HG02588 (cell line): ENCODE measurements at regions not wholly inside any gene's neighbourhood (a gene's known extent, or its start where the extent isn't known, plus 50 kb on each side); places are given as distances from the start of the nearest gene placed in this dataset.
"Not testable (repeated sequence)": the region's sequence is repeated elsewhere in the genome, so short reads cannot be mapped to it uniquely, and the experiment has no call there.

Experiments
- ATAC-seq: cut with Tn5 transposase; IDR thresholded peaks from one replicate; pipeline ENCODE4 v1.9.1; 2021; ENCODE audit warnings: mild to moderate bottlenecking, moderate library complexity; ENCODE audit not compliant: unreplicated experiment

DNA sequence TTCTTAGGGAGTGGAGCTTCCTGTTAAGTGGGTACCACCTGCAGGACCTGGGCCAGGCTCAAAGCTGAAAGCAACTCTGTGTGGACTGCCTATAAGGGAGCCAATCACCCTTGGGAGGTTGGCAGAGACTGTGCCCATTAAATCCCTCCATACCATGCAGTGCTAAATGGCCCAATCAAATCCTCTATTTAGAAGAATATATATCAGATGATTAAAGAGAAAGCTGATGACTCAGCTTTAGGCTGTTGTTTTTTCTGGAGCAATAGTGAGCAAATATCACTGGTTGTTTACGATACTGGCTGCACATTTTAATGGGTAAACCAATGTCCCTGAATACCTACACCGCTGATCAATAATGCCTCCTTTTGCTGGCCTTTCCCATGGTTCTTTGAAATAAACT, 101.3 kb downstream of the TMX1 start:
- ATAC-seq = no peak

DNA sequence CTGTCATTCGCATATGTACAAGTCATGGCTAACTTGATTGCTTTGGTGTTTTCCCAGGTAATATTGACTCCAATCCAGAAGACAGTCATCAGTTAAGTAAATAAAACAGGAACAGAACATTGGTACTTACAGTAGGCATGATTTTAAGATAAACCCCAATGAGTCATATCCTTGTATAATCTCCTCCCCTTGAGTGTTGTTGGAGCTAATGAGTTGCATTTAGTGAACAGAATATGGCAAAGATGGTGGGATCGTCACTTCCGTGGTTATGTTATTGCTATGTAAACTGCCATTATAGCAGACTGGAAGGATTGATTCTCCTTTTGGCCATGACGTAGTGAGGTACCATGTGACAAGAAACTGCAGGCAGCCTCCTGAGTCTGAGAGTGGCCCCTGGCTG, 102.2 kb downstream of the TMX1 start:
- no peak for ATAC-seq

DNA sequence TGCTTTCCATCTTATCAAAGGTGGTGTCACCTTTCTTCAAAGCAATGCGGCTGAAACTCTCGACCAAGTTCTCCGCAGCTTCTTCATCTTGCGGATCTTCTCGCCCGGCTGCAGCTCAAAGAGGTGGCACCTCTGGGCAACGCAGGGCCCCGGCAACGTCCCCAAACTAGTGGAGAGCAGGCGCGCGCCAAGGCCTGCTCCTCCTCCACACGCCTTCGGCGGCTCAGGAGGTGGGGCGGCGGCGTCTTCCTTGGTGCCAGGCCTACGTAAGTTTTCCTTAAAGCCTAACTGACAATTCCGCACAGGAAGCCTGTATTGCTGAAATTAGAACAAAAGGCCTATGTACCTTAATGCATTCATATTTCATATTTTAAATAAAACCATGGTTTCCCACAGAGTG, 112.0 kb downstream of the TMX1 start:
- ATAC-seq = no peak

DNA sequence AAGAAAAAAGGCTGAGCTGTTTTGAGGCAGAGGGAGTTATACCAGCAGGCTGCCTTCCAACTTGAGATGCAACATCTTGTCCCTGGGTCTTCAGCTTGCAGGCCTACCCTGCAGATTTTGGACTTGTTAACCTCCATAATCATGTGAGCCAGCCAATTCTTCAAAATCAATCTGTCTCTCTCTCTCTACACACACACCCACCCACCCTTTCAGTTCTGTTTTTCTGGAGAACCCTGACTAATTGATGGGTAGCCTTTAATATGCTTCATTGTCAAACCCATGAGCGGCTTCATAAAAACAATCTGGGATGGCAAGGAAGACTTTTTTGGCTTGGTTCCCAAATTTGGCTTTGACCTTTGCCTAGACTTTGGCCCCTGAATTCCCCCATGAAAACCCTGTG, 113.9 kb downstream of the TMX1 start:
- no peak for ATAC-seq

DNA sequence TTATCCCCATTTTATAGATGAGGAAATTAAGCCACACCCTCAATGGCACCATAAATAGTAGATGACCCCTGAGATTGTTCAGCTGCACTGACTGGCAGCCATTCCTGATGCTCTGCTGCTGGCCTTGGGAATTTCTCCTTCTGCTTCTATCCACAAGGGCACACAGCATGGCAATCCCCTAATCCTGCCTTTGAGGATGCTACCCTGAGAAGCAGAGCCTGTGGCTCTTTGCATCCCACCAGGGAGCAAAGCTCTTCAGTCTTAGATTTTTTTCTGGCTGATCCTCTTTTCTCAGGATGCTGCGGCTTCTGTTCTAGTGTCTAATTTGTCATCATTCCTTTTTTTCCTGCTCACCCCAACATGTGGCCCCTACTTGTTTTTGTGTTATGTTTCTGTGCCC, 114.8 kb downstream of the TMX1 start:
- no peak for ATAC-seq

DNA sequence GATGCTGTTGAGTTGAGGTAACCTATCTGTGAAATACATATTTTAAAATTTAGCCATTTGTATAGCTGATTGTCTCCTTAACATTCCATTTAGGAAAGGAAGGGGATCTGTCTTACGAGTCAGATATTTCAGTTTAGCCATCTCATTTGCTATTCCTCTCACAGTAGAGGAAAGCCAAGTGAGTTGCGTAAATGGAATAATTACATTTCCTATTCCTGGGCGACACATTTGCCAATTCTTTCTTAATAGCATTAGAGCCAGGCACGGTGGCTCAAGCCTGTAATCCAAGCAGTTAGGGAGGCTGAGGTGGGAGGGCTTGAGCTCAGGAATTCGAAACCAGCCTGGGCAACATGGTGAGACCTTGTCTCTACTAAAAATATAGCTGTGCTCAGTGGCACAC, 116.3 kb downstream of the TMX1 start:
- ATAC-seq = no peak

DNA sequence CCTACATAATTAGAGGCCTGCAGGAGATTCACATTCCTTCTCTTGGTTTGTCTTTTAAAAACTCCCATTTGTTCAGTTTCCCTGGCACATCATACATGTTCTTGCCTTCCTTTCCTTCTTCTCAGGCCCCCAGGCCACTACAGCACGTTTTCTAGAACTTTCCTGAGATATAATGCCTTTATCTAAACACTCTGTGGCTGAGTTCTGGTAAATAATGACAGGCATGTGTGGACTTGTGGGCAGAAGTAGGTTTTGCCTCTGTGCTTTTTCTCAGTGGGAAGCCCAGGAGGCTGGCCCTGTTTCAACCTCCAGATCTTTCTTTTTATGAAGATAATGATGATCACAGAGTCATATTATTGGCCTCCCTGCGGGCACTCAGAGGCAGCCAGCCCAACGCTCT, 117.2 kb downstream of the TMX1 start:
- no peak for ATAC-seq

DNA sequence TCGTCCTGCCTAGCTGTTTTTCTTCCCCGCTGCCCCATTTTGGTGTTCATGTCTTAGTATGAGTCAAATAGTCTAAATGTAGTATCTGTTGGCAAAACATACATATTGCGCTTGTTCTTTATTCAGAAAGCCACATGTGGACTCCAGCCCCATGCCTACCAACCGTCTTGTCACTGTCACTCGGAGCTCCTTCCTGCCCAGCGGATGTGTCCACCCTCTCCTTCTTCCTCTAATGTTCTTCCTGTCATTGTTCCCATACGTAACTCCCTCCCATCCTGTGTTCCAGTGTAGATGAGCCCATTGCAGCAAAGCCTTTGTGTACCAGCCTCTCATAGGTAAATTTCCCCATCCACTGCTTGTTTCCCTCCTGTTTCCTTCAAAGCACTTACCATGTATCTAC, 120.5 kb downstream of the TMX1 start:
- ATAC-seq = no peak

DNA sequence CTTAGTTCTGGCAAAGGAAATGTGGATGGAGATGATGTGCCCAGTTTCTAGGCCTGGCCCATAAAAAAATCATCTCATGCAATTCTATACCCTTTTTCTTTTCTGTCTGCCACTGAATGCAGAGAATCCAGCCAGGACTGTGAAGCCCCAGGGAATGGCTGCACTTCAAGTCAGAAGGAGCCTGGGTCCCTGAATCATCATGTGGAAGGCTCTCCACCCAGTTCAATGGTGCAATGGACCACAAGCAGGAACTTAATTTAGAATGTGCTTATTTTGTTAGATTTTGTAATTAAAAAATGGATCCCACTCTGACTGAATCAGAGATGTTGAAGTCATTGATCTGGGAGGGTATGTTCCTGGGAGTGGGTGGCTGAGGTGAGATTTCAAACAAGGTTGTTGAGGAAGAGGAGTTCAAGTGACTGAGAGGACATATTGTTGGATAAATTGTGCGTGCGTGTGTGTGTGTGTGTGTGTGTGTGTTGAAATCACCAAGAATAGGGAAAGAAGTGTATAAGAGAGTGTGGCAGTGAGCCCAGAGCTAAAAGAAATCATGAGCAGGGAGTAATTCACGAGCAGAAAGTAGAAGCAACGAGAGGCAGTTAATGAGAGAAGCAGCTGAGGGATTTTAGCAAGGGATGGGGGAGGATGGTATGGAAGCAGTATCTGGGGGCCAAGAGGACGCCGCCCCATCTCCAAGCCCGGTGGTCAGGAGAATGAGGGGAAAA, 125.4 kb downstream of the TMX1 start:
- no peak for ATAC-seq

DNA sequence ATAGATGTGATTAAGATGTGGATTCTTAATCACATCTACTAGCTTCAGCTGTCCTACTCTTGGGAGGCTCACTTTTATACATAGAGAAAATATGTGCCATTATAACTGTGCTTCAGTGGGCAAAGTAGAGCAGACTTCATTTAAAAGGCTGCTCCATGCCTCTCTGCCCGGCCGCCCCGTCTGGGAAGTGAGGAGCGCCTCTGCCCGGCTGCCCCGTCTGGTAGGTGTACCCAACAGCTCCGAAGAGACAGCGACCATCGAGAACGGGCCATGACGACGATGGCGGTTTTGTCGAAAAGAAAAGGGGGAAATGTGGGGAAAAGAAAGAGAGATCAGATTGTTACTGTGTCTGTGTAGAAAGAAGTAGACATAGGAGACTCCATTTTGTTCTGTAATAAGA, 126.4 kb downstream of the TMX1 start:
- ATAC-seq = not testable (repeated sequence)

DNA sequence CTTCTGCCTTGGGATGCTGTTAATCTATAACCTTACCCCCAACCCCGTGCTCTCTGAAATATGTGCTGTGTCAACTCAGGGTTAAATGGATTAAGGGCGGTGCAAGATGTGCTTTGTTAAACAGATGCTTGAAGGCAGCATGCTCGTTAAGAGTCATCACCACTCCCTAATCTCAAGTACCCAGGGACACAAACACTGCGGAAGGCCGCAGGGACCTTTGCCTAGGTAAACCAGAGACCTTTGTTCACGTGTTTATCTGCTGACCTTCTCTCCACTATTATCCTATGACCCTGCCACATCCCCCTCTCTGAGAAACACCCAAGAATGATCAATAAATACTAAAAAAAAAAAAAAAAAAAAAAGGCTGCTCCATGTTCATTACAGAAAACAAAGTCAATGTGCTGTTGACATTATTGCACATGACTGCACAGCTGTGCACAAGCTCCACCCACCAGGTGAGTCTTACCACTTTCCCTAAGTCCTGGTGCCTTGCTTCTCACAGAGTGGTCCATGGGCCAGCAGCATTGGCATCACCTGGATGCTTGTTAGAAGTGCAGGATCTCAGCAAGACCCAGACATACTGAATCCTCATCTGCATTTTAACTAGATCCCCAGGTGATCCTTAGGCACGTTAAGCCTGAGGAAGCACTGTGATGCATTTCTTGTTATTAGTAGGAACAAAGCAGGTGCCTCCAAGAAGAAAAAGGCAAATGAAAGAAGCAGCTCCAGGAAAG, 127.0 kb downstream of the TMX1 start:
- ATAC-seq = not testable (repeated sequence)

DNA sequence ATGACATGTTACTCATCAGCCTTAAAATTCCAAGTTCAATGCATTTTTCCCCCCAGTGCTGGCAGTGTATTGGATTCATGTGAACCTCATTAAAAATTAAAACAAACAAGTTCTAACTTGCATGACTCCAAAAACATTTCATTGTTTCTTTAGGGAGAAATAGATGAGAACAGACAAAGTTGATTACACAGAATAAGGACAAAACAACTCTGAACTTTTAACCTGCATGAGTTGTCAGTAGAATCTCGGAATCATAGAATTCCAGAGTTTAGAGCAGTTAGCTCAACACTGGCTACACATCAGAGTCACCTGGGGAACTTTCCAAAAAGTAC, 127.5 kb downstream of the TMX1 start:
- no peak for ATAC-seq

DNA sequence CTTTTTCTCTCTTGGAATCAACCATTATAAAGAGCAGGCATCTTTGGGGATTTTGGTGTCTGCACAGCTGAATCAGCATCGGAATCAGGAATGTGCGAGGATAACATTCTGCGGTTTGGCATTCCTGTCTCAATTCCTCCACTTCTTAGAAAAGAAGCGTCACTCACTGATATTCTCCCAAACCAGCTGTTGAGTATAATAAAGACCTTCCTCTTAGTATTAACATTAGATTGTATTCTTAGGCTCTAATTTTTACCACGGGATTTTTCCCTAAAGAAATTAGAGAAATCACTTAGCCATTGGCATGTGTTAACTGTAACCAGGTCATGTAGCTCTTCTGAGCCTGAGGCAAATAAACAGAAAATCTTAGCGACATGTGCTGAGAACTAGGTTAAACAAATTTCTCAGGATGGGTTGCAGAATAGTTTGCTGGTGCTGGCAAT, 128.7 kb downstream of the TMX1 start:
- ATAC-seq = no peak

DNA sequence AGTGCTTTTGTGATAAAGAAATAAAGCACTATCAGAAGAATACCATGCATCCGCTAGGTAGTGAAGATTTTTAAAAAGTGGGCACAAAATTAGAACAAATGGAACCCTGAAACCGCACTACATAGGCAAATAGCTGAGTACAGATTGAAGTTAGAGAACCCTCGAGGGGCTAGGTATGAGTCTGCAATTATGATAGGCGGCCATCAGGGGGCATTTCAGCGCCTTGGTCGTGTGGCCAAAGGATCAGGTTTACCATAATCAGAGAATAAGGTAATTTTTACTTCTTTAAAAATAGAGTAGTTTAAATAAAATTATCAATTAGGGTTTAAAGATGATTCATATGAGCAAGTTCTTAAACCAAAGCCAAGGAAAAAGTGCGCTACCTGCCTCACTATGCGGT, 129.8 kb downstream of the TMX1 start:
- no peak for ATAC-seq

DNA sequence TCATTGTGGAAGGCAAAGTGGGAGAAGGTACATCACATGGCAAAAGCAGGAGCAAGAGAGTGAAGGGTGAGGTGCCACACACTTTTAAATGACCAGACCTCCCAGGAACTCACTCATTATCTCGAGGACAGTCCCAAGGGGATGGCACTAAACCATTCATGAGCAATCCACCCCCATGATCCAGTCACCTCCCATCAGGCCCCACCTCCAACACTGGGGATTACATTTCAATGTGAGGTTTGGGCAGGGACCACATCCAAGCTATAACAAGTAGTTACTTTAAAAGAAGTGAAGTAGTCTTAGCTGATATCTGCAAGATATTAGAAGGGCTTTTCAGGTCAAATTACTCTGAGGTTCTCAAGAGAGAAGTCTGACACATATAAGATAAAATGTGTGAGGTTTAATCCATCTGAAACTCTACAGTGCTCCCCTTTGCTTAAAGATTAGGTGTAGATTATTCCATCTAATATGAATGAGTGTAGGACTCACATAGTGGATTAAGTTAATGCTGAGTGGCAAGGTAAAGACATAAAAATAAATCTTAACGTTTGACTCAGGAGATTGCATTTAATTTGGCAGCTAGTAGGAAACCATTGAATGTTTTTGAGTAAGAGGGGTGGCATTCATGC, 130.8 kb downstream of the TMX1 start:
- no peak for ATAC-seq

DNA sequence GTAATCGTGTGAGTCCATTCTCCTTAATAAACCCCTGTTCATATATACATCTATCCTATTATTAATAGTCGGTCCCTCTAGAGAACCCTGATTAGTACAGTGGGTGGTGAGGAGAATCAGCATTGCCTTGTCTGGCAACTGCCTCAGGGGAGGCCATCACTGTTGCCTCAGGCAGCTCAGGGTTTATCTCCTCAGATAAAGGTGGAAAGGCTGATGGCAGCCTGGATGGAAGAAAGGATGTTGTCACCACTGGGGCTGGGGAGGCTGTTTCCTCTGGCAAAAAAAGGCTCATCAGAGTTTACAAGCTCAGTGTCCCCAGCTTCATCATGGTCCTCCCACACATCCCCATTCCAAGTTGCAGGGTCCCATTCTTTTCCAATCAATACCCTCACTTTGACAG, 137.1 kb downstream of the TMX1 start:
- not testable (repeated sequence) for ATAC-seq

DNA sequence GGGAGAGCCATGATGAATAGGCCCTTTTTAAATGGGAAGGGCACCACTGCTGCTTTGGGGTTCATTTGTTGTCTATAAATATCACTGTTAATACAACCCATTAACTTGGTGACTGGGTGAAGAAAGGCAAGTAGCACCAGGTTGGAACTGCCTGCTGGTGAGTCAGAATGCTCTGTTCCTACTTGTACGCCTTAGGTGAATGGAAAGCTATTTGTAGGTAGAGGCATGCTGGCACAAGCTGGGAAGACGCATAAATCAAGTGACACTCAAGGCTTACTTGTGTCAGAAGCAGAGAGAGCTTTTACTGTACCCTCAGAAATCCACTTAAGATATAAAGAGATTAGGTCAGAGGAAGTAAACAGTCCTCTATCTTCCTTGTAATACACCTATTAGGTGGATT, 142.5 kb downstream of the TMX1 start:
- no peak for ATAC-seq

DNA sequence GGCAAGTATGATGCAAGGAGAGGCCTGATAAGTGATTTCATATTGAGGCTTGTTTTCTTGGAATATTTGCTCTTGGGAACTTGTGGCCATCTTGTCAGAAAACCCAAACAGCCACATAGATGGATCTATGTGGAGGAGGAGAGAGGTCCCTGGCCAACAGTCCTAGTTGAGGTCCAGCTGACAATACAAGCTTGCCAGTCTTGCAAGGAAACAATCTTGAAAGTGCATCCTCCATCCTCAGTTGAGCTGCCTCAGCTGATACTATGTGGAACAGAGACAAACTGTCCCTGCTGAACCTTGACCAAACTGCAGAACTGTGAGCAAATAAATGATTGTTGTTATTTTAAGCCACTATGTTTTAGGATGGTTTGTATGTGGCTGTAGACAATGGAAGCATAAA, 146.4 kb downstream of the TMX1 start:
- ATAC-seq = no peak

DNA sequence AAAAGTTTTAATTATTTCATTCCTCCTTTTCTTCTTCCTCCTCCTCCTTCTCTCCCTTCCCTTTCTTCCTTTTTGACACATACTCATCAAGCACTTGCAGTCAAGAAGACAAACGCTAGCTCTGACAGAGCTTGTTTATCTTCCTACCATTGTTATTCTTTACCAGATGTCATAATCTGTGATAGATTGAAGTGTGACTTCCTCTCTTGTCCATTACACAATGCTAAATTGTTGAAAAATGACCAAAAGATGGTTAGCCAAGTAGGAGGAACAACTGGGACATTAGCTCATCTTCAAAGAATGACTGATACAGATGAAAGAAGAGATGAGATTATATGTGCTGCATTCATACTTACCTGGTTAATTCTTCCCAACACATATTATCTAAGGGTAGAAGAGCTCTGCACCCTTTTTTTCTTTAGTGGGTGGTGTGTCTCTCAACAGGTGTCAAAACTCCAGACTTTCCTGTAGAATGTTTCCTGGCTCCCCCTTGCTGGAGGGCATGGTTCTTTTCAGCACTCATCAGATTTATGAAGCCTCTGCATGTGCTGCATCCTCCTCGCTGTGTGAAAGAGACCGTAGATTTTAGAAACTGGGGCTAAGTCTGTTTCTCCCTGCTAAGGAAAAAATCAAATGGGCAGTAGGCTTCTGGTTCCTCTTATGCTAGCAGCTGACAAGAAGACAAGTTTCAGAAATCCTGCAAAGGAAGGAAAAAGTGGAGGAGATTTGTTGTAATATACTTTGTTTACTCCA, 147.1 kb downstream of the TMX1 start:
- ATAC-seq = no peak

DNA sequence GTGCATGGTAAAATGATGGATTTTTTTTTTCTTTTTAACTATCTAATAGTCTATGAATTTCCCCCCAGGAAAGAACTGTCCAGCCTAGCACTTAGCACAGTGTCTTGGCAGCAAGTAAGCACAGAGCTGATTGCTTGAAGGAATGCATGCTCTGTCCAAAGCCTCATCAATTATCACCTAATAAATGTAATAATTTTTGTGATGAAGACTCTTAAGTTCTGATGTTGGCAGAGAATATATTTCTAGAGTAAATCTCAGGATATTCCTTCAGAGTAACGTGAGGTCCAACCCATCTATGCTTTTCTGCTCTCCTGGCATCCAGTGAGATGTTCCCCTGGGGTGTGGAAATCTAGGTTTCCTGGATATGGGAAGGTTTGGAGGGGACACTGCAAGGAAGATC, 152.4 kb downstream of the TMX1 start:
- no peak for ATAC-seq

DNA sequence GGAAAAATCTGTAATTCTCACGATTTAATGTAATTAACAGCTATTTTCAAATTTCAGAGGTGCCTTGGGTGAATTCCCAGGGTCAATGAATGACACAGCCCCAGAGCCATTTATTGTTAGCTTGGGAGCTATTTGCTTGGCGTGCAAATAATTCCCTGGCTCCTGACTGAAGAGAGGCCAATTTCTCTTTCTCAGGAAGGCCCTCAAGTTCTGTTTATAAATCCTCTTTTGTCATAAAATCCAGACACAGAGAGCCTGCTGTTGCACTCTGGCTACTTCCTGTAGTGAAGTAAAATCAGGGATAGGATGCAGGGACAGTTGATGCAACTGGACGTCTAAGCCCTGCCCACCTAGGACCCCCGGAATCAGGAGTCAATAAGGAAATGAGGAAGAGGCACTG, 154.3 kb downstream of the TMX1 start:
- no peak for ATAC-seq

DNA sequence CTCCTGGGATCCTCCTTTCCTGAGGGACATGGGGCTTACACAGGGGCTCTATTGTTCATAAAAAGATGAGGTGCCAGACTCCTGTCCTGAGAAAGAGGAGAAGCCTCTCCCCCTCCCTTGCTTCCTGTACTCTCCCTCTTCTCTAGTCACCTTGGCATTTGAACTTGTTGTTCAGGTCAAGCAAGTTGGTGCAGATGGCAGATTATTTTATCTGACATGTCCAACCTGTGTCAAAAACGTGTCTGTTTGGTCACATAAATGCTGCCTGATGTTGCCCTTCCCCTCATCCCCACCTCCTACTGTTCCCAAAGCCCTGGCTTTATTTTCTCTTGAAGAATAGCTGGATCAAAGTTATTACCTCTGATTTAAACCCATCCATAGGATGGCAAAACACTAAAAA, 154.8 kb downstream of the TMX1 start:
- ATAC-seq = no peak
